ENCODE measurements at regions not wholly inside any gene's neighbourhood (a gene's known extent, or its start where the extent isn't known, plus 50 kb on each side); places are given as distances from the start of the nearest gene placed in this dataset.

- TF ChIP-seq POLR2A (IDR thresholded peaks at IDR 0.05) (no peak), POLR2AphosphoS5 (IDR thresholded peaks at IDR 0.05) (no peak), CTCF (IDR thresholded peaks at IDR 0.05 in 8 of 11, conservative IDR thresholded peaks at IDR 0.05 in 3 of 11) (no peak)
Observed at GRCh38 chr5:174516741-174517140, 207.6 kb upstream of the MSX2 start.
